GM13977 (cell line): ENCODE measurements at regions not wholly inside any gene's neighbourhood (a gene's known extent, or its start where the extent isn't known, plus 50 kb on each side); places are given as distances from the start of the nearest gene placed in this dataset.
A peak's percentile ranks its signal among the peaks of the same experiment; 100 is the strongest.
"Not testable (repeated sequence)": the region's sequence is repeated elsewhere in the genome, so short reads cannot be mapped to it uniquely, and the experiment has no call there.

Experiments used
- DNase-seq: peaks from one replicate; pipeline ENCODE4 v3.0.0; 2012; ENCODE audit warnings: low spot score
- in situ Hi-C: fragments of 300-500 bp; cut with MboI; formaldehyde crosslinking; loops from one replicate; pipeline ENCODE4 v1.12.0; 2022; ENCODE audit warnings: low sequenced_read_pairs, low pct_unique_long_range_greater_than_20kb, mixed read lengths, inconsistent platforms; ENCODE audit not compliant: unreplicated experiment
- TF ChIP-seq, protein P1 (sequence below): IDR thresholded peaks from 2 replicates; pipeline ENCODE4 v1.5.1; 2012; ENCODE audit warnings: mild to moderate bottlenecking, control low read depth; ENCODE audit not compliant: insufficient read depth; ENCODE audit errors: extremely low read depth, missing control alignments

DNA sequence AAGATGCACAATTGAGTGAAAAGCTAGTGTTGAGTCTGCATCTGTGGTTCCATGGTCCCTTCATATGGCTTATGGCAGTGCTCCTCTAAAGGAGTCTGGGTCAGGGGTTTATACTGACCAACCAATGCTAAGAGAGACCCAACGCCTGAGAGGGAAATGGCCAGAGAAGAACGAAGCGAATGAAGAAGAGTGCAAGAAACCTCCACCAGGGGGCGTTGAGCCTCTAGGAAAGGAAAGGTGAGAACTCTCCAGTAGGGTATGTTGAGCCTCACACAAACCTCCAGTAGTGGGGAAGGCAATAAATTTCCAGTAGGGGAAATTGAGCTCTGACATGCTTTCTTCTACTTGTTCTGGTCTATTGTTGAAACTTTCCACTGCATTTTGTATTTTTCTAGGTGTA, 470.6 kb downstream of the PRDM9 start:
- TF ChIP-seq, protein P1, sequence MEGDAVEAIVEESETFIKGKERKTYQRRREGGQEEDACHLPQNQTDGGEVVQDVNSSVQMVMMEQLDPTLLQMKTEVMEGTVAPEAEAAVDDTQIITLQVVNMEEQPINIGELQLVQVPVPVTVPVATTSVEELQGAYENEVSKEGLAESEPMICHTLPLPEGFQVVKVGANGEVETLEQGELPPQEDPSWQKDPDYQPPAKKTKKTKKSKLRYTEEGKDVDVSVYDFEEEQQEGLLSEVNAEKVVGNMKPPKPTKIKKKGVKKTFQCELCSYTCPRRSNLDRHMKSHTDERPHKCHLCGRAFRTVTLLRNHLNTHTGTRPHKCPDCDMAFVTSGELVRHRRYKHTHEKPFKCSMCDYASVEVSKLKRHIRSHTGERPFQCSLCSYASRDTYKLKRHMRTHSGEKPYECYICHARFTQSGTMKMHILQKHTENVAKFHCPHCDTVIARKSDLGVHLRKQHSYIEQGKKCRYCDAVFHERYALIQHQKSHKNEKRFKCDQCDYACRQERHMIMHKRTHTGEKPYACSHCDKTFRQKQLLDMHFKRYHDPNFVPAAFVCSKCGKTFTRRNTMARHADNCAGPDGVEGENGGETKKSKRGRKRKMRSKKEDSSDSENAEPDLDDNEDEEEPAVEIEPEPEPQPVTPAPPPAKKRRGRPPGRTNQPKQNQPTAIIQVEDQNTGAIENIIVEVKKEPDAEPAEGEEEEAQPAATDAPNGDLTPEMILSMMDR, result peak; percentile 39
- no peak for DNase-seq
- in situ Hi-C loops, result no loop called here

DNA sequence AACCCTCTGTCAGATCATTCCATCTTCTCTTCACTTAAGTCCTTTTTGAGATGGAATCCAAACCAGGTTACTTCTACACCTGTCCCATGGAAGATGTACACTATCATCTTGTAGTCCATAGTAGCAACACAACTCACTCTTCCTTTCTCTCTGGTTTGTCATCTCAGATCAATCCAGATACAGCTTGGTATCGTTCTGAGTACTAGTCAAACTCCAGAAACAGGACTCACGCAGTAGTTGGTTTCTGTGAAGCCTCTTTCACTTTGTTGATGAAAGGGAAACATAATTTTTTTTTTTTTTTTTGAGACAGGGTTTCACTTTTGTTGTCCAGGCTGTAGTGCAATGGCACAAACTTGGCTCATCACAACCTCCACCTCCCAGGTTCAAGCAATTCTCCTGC, 484.0 kb downstream of the PRDM9 start:
- peak; percentile 5 for DNase-seq
- TF ChIP-seq, protein P1, result no peak
- in situ Hi-C loops, result no loop called here

DNA sequence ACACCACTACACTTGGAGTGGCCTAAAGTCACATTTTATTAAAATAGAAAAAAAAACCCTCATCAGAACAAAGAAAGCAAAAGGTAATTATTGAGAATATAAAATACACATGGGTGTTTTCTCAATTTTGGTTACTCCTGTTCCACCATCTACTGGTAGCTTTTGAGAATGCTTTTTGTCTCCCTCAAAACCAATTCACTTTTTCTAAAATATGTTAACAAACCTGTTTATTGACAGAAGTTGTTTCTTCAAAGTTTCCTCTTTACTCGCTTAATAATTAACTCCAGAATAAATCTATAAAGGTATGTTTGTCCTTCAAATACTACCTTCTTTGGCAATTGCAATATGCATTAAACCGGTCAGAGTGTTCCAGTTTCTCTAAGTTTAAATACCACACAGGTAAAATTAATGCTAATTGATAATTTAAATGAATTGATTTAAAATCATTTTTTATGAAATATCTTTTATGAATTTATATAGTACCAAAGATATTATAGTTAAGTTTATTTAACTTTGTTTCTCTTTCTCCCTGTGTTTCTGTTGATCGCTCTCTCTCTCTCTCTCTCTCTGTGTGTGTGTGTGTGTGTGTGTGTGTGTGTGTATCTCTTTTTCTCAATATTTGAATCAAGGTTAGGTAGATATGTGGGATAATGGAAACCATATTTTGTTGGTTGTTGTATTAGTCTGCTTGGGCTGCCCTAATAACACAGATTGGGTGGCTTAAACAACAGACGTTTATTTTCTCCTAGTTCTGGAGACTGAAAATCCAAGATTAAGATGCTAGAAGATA, 487.4 kb downstream of the PRDM9 start:
- in situ Hi-C loops, result no loop called here
- TF ChIP-seq, protein P1, result peak; percentile 5
- DNase-seq, result no peak

DNA sequence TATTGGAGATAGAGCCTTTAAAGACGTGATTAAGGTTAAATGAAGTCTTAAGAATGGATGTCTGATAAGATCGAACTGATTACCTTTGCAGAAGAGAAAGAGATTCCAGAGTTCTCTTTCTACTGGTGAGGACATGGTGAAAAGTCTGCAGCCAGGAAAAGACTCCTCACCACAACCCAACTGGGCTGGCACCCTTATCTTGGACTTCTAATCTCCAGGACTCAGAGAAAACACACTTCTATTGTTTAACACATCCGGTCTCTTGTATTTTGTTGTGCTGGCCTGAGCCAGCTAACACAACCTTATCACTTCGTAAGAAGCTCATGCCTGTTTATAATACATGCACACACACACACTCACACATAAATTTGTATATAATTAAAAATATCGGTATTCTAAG, 489.1 kb downstream of the PRDM9 start:
- DNase-seq, result no peak
- TF ChIP-seq, protein P1, result no peak
- in situ Hi-C loops, result no loop called here

DNA sequence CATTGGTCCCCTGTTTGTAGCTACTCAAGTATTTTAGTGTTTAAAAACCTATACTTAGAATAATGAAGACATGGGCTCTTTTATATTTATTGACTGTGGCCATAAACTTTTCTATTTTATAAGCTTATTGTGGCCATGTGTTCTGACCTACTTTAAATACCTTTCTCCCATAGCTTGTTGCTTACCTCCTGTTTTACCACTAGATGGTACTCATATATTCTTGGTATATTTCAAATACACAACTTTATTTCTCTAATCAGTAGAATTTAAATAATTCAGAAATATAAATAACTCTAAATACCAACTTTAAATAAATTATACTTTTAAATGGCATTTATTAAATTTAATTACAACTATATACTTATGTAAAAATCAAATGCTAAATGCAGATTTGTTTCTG, 498.0 kb downstream of the PRDM9 start:
- no peak for DNase-seq
- in situ Hi-C loops, result no loop called here
- TF ChIP-seq, protein P1, result peak; percentile 10

DNA sequence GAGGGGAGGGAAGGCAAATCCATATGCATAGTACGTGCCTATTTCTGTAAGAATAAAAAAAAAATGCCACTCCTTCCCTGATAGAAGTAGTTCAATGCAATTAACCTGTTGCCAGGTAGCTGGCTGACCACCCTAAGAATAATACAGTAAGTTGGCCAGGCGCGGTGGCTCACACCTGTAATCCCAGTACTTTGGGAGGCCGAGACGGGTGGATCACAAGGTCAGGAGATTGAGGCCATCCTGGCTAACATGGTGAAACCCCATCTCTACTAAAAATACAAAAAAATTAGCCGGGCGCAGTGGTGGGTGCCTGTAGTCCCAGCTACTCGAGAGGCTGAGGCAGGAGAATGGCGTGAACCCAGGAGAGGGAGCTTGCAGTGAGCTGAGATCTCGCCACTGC, 510.3 kb downstream of the PRDM9 start:
- in situ Hi-C loops, DNase-seq: not testable (repeated sequence)

DNA sequence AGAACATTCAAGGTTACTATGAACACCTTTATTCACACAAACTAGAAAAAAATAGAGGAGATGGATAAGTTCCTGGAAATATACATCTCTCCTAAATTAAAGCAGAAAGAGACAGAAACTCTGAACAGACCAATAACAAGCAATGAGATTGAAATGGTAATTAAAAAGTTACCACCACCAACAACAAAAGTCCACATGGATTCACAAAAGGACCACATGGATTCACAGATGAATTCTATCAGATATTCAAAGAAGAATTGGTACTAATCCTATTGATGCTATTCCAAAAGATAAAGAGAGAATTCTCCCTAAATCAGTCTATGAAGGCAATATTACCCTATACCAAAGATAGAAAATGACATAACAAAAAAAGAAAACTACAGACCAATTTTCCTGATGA, 518.9 kb downstream of the PRDM9 start:
- no peak for DNase-seq
- in situ Hi-C loops, result no loop called here
- TF ChIP-seq, protein P1, result no peak
